ENCODE measurements at regions not wholly inside any gene's neighbourhood (a gene's known extent, or its start where the extent isn't known, plus 50 kb on each side); places are given as distances from the start of the nearest gene placed in this dataset.

DNA sequence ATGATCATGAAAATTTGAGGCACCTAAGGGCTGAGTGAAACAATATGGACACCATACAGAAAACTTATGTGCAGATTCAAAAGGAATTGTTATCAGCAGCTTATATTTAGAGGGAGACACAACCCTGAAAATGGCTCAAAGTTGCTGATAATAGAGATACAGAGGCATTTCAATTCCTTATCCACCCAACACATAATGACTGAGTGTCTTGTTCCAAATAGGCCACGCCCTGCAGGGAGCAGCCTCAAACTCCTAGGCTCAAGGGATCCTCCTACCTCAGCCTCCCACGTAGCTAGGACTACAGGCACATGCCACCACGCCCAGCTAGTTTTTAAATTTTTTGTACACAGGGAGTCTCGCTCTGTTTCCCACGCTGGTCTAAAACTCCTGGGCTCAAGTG is 79.0 kb downstream of the LBH start:
- DNase-seq = no peak

DNA sequence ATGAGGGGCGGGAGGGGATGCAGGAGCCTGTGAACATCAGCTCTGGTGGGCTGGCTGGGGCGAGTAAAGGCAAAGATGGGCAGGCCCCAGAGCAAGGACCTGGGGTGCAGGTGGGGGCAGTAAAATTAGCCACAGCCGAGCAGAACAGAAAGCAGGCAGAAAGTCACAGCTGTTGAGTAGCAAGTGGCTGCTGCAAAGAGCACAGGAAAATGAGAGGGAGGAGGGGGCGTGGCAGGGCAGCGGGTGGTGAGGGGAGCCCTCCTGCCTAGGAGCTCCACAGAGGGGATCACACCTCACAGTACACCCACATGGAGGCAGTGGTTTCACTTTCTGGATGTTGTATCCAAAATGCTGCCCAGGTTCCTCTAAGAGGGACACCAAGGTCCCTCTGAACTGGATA is 79.6 kb downstream of the LBH start:
- DNase-seq = no peak

DNA sequence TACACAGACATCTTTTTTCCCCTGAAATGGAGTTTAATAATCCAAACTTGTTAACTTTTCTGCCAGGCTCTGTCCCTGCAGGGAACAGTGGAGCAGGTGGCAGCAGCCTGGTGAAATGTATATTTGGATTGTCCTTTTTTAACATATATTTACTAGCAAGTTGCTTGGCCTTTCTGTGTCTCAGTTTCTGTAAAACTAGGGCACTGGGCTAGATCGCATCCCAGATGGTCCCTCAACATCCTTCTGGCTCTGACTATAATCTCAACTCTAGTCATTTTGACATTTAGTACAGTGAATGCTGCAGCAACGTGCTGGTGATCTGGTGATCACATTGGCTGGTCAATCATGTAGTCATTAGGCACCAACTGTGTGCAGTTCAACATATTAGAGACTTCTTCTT is 80.4 kb downstream of the LBH start:
- no peak for DNase-seq

DNA sequence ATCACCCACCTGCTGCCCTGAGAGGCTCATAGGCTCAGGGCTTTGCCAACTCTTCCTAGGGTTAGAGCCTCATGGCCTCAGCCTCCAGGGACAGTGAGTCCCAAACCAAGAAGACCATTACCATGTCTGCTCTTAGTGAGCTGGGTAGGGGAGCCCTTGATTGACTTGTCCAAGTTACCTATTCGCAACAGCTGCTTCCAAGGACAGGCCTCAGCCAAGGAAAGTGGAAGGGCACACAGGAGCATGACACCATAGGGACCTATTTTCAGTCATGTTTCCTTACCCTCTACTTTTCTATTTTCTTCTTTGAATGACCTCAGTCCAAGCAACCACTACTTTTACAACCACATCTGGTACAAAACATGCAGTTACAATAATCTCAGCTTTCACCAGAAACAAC is 81.6 kb downstream of the LBH start:
- DNase-seq = no peak

DNA sequence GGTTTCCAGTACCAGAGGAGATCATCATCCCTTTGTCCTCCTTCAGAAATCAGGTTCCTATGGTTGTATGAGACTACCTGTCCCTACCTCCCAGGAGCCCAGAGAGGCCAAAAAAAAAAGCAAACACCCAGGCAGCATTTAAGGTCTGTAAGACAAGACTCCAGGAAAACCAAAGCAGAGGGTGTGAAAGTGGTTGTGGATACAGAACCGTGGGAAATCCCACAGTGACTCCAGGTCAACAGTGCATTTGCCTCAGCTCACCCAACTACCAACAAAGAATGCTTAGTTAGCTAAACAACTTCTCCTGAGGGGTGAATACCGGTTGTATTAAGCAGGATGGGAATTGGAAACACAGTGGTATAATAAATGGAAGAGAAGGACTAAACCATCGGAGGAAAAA is 83.6 kb downstream of the LBH start:
- DNase-seq = no peak

DNA sequence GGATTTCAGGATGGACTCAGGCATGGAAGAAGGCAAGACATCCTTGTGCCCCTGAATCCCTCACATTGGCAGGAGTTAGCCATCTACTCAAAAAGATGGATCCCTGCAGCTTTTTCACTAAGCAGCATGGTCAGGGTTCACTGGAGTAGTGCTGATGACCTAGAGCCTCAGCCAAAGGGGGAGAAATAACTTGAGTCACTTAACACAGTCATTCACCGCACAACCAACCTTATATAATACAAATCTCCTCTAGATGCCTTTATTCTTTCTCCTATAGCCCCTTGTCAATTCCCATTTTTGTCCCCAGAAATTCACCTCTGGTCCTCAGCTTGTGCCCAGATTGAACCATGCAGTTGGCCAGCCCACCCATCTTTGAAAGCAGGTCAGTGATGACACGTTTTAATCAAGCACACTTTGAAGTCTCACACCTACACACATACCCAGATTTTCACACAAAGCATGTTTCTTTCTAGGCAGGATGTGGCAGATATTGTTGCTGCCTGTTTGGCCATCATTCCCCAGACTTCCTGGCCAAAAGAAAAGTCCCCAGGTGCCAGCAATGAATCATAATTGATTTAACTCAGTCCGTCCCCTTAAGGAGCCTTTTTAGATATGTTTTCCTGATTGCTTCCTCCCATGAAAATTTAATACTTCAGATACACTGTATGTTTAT is 84.2 kb downstream of the LBH start:
- DNase-seq = no peak

DNA sequence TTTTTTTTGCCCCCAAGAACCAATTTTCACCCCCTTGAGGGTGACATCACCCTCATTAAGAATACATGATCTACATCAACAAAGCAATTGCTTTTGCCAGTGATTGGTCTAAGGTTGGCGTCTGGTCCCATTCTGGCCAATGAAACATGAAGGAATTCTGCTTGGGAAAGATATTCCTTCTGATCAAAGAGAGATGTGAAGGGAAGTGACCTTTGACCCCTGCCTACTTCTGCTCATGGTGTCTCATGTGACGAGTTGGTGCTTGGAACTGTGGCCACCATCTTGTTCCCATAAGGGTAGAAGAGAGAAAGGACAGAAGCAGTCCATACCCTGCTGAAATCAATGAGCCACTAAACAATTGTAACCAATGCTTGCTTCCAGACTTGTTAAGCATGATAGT is 85.1 kb downstream of the LBH start:
- DNase-seq = no peak

DNA sequence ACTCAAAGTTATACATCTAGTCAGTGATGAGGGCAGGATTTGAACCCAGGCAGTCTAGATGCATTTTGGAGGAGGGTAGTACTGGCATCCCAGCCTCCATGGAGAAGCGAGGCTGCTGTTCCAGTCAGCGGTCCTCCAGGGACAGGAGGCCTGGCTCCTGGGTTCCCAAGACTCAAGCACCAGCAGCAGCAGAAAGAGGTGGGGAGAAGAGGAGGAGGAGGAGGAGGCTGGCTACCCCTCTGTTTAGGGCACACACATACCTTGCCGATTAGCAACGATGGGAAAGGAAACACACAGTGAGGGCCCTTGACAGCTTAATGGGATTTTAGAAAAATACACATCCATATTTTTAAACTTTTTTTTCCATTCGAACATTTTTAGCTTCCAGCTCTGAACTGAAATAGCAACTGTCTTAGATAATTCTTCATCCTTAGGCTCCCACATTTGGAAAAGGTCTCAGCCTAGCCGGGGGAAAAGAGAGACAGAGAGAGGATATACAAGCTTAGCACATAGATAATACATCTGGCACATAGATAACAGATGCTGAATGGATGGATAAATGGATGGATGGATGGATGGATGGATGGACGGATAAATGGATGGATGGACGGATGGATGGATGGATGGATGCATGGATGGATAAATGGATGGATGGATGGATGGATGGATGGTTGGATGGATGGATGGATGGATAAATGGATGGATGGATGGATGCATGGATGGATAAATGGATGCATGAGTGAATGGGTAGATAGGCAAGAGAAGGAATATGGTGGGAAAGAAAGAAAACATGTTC is 87.9 kb downstream of the LBH start:
- no peak for DNase-seq

DNA sequence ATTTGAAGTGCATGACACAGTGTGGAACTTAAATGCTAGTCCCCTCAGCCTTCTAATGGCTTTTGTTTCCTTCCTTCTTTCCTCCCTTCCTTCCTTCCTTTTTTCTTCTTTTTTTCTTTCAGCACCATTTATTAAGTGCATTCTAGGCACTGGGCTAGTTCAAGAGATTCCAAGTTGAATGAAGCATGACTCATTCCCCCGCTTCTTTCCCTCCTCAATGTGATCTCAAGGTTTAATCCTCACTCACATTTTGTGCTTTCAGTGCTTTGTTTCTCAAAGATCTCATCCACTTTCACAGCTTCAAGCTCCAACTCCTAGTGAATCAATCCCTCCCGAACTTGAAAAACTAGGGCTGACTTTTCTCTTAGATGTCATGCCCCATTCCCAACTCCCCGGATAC is 90.1 kb downstream of the LBH start:
- DNase-seq = no peak

DNA sequence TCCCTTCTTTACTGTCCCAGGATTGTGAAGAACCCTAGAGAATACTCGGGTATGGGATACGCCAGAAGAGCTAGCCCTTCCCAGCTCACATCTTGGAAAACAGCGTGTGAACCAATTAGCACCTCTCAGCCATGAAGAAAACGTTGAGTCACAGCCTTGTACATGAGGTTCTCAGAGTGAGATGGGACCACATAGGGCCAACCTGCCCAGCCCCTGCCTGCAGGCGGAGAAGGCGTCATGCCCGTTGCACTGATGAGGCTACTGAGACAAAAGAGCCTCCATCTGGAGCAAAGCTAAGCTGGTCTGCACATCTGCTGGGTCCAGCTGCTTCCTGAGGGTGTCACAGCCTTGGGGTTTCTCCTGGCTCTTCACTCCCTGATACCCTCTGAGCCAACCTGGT is 92.2 kb downstream of the LBH start:
- DNase-seq = no peak

DNA sequence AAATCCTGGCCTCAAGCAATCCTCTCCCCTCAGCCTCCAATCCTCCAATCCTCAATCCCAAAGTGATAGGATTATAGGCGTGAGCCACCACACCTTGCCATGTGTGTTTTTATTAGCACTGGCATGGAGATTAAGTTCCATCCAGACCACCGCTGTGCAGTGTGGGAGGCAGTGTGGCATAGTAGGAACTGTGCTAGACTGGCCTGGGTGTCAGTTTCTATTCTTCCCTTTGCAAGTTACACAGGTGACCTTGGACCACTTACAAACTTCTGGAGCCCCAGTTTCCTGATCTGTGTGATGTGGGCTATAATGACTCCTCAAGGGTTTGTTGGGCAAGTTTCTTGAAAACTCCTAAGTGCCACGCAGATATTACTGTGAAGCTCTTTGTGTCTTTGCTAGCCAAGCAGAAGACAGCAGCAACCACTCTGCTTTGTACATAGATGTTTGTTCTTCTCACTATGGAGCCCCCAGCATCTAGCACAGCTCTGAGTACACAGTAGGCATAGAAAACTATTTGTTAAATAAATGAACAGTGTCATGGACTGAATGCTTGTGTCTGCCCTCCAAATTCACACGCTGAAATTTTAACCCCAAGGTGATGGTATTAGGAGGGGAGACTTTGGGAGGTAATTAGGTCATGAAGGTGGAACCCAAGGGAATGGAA is 93.0 kb downstream of the LBH start:
- no peak for DNase-seq

DNA sequence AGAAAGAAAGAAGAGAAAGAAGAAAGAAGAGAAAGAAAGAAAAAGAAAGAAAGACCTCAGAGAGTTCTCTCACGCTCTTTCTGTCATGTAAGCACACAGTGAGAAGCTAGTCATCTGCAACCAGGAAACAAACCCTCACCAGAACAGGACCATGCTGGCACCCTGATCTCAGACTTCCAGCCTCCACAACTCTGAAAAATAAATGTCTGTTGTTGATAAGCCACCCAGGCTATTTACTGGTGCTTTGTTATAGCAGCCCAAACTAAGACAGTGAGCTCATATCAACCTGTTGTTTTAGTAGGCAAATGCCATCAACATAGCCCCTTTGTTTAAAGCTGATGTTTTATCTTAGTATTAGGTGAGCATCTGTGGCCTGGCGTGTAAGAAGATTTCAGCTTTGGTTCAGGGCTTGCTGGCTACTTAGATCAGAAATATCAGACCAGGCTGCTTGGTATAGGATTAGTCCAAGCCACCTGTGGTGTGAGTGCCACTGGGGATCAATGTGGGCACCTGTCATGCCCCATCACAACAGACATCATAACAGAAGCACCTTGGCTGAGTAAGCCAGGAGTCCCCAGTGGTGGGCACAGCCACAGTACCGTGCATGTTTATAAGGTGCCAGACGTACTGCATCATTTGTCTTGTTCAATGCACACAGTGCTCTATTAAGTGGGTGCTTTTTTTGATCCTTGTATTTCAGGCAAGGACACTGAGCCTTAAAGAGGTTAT is 94.4 kb downstream of the LBH start:
- DNase-seq = peak; percentile 62 to 78

DNA sequence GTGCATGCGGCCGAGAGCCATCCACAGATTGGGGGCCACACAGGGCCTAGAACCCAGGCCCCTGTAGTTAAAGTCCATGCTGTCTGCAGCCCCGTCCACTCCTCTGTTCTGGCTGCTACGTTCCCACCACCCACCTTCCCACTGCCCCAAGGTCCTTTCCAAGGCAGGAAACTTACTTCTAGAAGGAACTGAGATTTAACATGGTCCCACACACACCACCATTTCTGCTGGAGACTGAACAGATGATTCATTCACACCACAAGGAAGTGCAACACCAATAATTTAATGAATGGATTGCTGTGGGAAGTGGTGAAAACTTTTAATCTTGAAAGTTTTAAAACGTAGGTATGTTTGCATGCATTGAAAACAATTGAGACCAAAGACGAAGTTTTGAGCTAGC is 95.2 kb downstream of the LBH start:
- no peak for DNase-seq

DNA sequence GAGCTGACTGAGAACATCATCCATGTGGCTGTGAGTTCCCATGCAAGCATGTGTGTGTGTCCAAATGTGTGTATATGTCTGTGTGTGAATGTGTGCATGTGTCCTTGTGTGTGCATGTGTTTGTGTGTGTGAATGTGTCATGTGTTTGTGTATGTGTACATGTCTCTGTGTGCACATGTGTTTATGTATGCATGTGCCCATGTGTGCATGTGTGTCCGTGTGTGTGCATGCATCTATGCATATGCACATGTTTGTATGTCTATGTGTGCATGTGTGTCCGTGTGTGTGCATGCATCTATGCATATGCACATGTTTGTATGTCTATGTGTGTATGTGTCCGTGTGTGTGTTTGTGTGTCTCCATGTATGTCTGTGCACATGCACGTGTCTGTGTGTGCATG is 99.7 kb downstream of the LBH start:
- no peak for DNase-seq

DNA sequence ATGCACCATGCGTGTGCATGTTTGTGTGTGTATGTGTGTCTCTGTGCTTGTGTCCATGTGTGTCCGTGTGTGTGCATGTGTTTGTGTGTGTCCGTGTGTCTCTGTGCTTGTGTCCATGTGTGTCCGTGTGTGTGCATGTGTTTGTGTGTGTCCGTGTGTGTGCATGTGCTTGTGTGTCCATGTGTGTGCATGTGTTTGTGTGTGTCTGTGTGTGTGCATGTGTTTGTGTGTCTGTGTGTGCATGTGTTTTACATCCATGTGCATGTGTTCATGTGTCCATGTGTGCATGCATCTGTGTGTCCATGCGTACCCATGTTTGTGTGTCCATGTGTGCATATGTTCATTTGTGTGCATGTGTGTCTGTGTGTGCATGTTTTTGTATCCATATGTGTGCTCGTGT is 100.5 kb downstream of the LBH start:
- DNase-seq = no peak

DNA sequence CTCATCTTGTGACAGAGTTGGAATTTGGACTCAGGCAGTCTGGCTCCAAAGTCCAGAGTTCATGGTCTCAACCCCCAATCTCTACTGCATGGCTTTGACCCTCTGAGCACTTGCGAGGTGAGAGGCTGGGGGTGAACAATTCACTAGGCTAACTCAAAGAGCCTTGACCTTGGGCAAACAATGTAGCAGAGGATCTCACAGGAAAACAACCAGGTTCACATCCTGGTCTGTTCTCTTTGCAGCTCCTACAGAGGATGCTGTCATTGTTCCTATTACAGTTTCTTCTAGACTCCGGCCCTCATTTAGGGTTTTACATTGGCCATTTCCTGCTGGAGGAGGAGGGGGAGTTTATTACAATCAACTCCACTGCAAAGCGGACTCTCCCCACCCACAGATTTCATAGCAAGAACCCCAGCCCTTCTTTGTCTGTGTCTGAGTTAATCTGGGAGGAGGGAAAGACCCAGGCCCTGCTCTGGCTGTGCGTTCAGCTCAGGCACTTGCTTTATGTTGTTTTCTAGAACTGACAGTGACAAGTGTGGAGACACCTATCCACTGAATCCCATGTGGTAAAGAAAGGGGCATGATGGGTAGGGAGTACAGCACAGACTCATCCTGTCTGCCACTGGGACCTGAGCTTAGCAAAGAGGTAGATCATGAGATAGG is 101.6 kb downstream of the LBH start:
- no peak for DNase-seq

DNA sequence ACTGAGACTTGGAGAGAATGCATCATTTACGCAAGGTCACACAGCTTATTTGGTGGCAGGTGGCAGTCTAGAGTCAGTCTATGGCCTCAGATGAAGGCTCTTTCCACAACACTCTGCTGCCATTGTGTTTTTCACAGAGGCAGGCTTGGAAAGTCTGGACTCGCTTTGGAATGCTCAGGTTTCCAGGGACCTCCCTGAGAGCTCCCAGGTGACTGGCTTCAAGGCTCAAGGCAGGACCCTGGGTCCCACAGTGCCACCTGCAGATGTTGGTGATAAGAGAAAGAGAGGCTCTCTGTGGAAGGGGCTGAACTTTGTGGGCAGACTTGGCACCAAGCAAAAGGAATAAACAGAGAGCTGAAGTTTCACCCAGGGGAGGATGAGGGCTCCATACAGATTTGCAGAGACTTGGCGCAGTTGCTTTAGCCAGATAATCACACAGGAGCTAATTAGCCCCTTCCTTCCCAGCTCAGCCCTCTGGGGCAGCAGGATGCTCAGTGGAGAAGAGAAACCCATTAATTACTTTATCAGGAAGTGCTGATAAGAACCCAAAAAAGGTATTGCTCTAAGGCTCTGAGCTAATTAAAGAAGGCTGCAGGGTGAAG is 103.5 kb downstream of the LBH start:
- no peak for DNase-seq

DNA sequence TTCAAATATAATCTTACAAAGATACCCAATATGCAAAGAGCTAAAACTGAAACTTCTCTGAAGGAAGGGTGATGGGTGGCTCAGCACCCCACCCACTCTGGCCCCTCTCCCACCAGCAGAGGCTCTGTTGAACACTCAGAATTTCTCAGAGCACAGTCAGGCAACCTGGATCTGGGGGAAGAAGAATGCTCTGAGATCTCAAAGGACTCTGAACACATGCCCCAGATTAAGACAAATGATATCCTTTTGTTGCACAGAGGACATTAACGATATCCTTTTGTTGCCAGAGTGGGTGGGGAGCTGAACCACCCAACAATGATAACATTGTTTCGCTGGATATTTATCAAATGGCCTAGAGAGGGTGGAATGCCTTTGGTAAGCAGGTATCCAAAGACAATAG is 104.8 kb downstream of the LBH start:
- DNase-seq = no peak

DNA sequence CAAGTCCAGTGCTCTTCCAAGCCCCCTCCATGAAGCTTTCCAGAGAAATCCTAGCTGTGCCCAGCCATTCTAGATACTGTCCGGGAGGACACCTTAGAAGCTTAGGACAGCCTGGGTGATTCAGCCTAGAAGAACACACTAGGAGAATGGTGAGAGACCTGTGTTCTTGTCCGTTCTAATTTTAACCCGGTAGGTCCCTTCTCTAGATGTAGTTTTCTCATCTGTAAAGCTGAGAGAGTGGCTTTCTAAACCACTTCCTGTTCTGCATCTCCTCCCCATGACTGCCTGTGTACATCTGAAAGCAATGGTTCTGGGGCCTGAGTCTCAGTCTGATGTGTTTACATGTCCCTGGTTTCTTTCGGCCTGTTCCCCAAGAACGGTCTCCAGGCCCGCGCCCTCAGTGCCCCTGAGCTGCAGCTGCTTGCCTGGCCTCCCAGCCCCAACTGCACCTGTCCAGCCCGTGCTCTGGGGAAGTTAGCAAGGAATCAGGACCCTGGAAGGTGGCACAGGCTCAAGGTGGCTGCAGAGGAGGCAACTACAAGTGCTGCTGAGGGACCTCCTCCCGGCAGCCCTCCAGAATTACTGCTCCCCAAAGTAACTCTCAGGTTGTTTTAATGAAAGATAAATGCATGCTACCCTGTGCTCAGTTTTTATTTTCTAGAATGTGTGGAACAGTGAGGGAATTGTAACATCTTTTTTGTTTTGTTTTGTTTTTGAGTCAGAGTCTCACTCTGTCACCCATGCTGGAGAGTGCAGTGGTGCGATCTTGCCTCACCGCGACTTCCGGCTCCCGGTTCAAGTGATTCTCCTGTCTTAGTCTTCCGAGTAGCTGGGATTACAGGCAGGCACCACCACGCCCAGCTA is 105.9 kb downstream of the LBH start:
- DNase-seq = no peak

DNA sequence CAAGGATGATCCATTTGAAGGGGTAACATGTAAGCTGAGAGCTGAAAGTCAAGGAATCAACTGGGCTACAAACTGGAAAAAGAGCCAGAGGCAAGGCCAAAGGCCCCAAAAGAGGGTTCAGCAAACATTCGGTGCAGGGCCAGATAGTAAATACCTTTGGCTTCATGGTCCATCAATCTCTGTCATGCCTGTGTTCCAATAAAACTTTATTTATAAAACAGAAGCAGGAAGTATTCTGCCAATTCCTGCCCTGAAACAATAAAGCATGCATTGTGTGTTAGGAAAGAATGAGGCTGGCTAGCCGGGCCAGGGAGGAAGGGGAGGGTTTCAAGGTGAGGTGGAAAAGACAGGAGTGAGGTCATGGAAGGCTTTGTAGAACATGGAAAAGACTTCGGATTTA is 107.1 kb downstream of the LBH start:
- no peak for DNase-seq

DNA sequence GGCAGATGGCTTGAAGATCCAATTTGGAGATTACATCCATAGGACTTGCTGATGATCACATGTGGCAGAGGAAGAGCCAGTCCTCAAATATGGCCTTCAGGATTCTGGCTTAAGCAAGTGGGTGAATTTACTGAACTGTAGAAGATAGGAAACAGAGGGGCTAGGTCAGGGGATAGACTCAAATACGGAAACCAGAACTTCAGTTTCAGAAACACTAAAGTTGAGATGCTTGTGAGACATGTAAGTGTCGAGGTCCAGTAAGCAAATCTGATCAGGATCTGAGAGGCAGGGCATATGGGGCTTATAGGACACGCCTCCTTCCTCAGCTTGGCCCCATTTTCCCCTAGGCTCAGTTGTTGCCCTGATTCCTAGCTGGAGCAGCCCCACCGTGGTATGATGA is 107.7 kb downstream of the LBH start:
- DNase-seq = no peak
